GM18502 (cell line): ENCODE measurements at regions not wholly inside any gene's neighbourhood (a gene's known extent, or its start where the extent isn't known, plus 50 kb on each side); places are given as distances from the start of the nearest gene placed in this dataset.

Source experiments
- ATAC-seq: cut with Tn5 transposase; IDR thresholded peaks from one replicate; pipeline ENCODE4 v1.9.1; 2021; ENCODE audit warnings: mild to moderate bottlenecking; ENCODE audit not compliant: unreplicated experiment, poor library complexity

- ATAC-seq = no peak
Observed at GRCh38 chr2:71756280-71756906, 303.0 kb downstream of the DYSF start.

GRCh38 chr2:71751590-71751989 is 298.2 kb downstream of the DYSF start:
- ATAC-seq = no peak

- no peak for ATAC-seq
Observed at GRCh38 chr2:71749671-71750101, 296.3 kb downstream of the DYSF start.

- ATAC-seq = no peak
Observed at GRCh38 chr2:71748227-71748626, 294.9 kb downstream of the DYSF start.

- ATAC-seq = no peak
Observed at GRCh38 chr2:71747559-71747958, 294.2 kb downstream of the DYSF start.

GRCh38 chr2:71746946-71747501 is 293.7 kb downstream of the DYSF start:
- no peak for ATAC-seq

- ATAC-seq = no peak
Observed at GRCh38 chr2:71744781-71745180, 291.4 kb downstream of the DYSF start.

- ATAC-seq = no peak
Observed at GRCh38 chr2:71743995-71744675, 290.8 kb downstream of the DYSF start.

- ATAC-seq = no peak
Observed at GRCh38 chr2:71742953-71743601, 289.7 kb downstream of the DYSF start.

GRCh38 chr2:71736986-71737385 is 283.6 kb downstream of the DYSF start:
- no peak for ATAC-seq

- no peak for ATAC-seq
Observed at GRCh38 chr2:71736091-71736861, 282.9 kb downstream of the DYSF start.
